Heart left ventricle (tissue), 16 donors: ENCODE measurements at regions not wholly inside any gene's neighbourhood (a gene's known extent, or its start where the extent isn't known, plus 50 kb on each side); places are given as distances from the start of the nearest gene placed in this dataset.

Experiments
- ATAC-seq, 4 donors: fragments of 200-7000 bp; cut with Tn5 transposase; one replicate each; pipeline ENCODE4 v1.9.1; 2020 to 2022; ENCODE audit warnings: moderate library complexity in 4 of 4, mild to moderate bottlenecking in 3 of 4, moderate number of reproducible peaks in 1 of 4
- DNase-seq, 5 donors: peaks; one replicate each; pipeline ENCODE4 v3.0.0-alpha.2; 2020
- H3K27ac ChIP-seq, 12 donors: fragments of 200-600 bp; sonication (generic) in 4 of 12; one replicate each; pipeline versions ENCODE4 v1.5.0 to v1.8.0; 2016 to 2022; ENCODE audit warnings: mild to moderate bottlenecking in 2 of 12
- H3K27me3 ChIP-seq, 9 donors: fragments of 200-600 bp; sonication (generic) in 2 of 9; one replicate each; pipeline versions ENCODE4 v1.5.1 to v1.8.0; 2016 to 2022; ENCODE audit warnings: mild to moderate bottlenecking in 3 of 9
- H3K36me3 ChIP-seq, 9 donors: fragments of 200-600 bp; sonication (generic) in 2 of 9; one replicate each; pipeline versions ENCODE4 v1.5.0 to v1.8.0; 2018 to 2022; ENCODE audit warnings: mild to moderate bottlenecking in 2 of 9
- H3K4me1 ChIP-seq, 12 donors: fragments of 200-600 bp; sonication (generic) in 4 of 12; one replicate each; pipeline versions ENCODE4 v1.5.0 to v1.8.0; 2016 to 2022; ENCODE audit warnings: mild to moderate bottlenecking in 3 of 12
- H3K4me3 ChIP-seq, 12 donors: fragments of 200-600 bp; sonication (generic) in 4 of 12; one replicate each; pipeline versions ENCODE4 v1.5.0 to v1.8.0; 2017 to 2022; ENCODE audit warnings: mild to moderate bottlenecking in 9 of 12, moderate library complexity in 4 of 12
- H3K9me3 ChIP-seq, 12 donors: fragments of 200-600 bp; sonication (generic) in 4 of 12; one replicate each; pipeline versions ENCODE4 v1.5.0 to v1.8.0; 2016 to 2022; ENCODE audit warnings: mild to moderate bottlenecking in 1 of 12
- CTCF ChIP-seq, 12 donors: fragments of 200-600 bp; sonication (generic) in 4 of 12; IDR thresholded peaks; one replicate each; pipeline versions ENCODE4 v1.5.0 to v1.8.0; 2018 to 2022; ENCODE audit warnings: antibody characterized with exemption in 12 of 12, mild to moderate bottlenecking in 5 of 12
- POLR2A ChIP-seq, 2 donors: fragments of 450-650 bp; IDR thresholded peaks; one replicate each; pipeline ENCODE4 v1.6.1; 2017; ENCODE audit warnings: antibody characterized with exemption in 2 of 2, mild to moderate bottlenecking in 2 of 2, moderate library complexity in 2 of 2
- WGBS, 4 donors: extraction: QIAGEN DNeasy Blood & Tissue Kit in 2 of 4; methylation state at CpG; one replicate each; pipeline versions ENCODE4 v1.1.5 to v1.1.7; 2013 to 2018; 5-methylcytosine and 5-hydroxymethylcytosine counted together
- intact Hi-C, 10 donors: fragments of 100-400 bp; cut with DNase I; formaldehyde crosslinking; loops; one replicate each; pipeline versions ENCODE4 v1.11.1 to v1.14.2; 2022
- donor health status: ischemic (EF 13 %, LVEDD 7.1; RV severe dilation, severe dysfunction).
- donor health status: healthy with polysubstance abuse.
- donor health status: DM: no; HTN: yes; CAD: no.
- donor health status: DM: no; HTN: no; CAD: no.
- donor health status: ischemic (EF 25% LVEDD 6.9; RV normal size, moderate dysfunction).
- donor health status: ischemic (EF 25% LVEDD 5.7; RV mildly dilated, moderate dysfunction).
- donor health status: healthy.
- donor health status: DM: yes; HTN: yes; CAD: no.
- donor health status: ischemic (EF 35%, LVEDD 5.7; RV mildly dilated, moderate dysfunction).
- donor health status: nonischemic (EF 11% LVEDD 7.7; RV severe dilation, severe dysfunction).
- donor health status: DM: yes; HTN: yes; CAD: no.
- donor health status: PGD.
- donor health status: ischemic (EF 29% LVEDD 5.4; RV normal size, mild dysfunction).
- donor health status: nonischemic (EF 23%, LVEDD 6.1; RV moderate dilation, normal function).

- Histone ChIP-seq H3K9me3 (no peaks in the 10 kb centered on the region), H3K27me3 (no peaks in the 10 kb centered on the region), H3K4me3 (no peak overlapping the region), H3K4me1 (no peaks in the 10 kb centered on the region), H3K27ac (no peak overlapping the region), H3K36me3 (no peaks in the 10 kb centered on the region)
- WGBS, 4 donors = 90 to 100% (median 94%) methylated on average over 1 of the region's 1 CpG
- intact Hi-C loops = no loop called here
- no peak for TF ChIP-seq CTCF (IDR thresholded peaks at IDR 0.05)
- no peak for TF ChIP-seq POLR2A (IDR thresholded peaks at IDR 0.05)
- DNase-seq = no peak
- no peak for ATAC-seq
Measured at GRCh38 chr11:128259816-128260215, 327.5 kb downstream of the ETS1 start.

GRCh38 chr11:128254941-128255340, 332.4 kb downstream of the ETS1 start:
- no peaks in the 10 kb centered on the region for H3K9me3 ChIP-seq
- no peaks in the 10 kb centered on the region for H3K36me3 ChIP-seq
- ATAC-seq (no peak), DNase-seq (no peak)
- TF ChIP-seq POLR2A (IDR thresholded peaks at IDR 0.05) = no peak
- no peak for TF ChIP-seq CTCF (IDR thresholded peaks at IDR 0.05)
- no peaks in the 10 kb centered on the region for H3K4me1 ChIP-seq
- no peak overlapping the region for H3K4me3 ChIP-seq
- H3K27ac ChIP-seq = no peak overlapping the region
- no peaks in the 10 kb centered on the region for H3K27me3 ChIP-seq
- intact Hi-C loops = no loop called here

GRCh38 chr11:128251140-128251539, 336.2 kb downstream of the ETS1 start:
- Histone ChIP-seq H3K4me3 (no peak overlapping the region), H3K4me1 (peaks cover 0 to 6% (median 0%) of the 10 kb centered on the region in 12 donors), H3K27ac (no peak overlapping the region), H3K27me3 (no peaks in the 10 kb centered on the region), H3K36me3 (no peaks in the 10 kb centered on the region), H3K9me3 (no peaks in the 10 kb centered on the region)
- TF ChIP-seq CTCF (IDR thresholded peaks at IDR 0.05) (no peak), POLR2A (IDR thresholded peaks at IDR 0.05) (no peak)
- DNase-seq (no peak), ATAC-seq (no peak)
- 83 to 94% (median 90%) methylated on average over 2 of the region's 2 CpGs for WGBS, 4 donors
- intact Hi-C loops = no loop called here

- DNase-seq = no peak
- no peak for ATAC-seq
- peaks cover 0 to 6% (median 0%) of the 10 kb centered on the region in 12 donors for H3K4me1 ChIP-seq
- H3K9me3 ChIP-seq = no peaks in the 10 kb centered on the region
- 84 to 96% (median 94%) methylated on average over 2 of the region's 2 CpGs for WGBS, 4 donors
- TF ChIP-seq POLR2A (IDR thresholded peaks at IDR 0.05) = no peak
- no peak for TF ChIP-seq CTCF (IDR thresholded peaks at IDR 0.05)
- H3K27ac ChIP-seq = no peak overlapping the region
- no peaks in the 10 kb centered on the region for H3K27me3 ChIP-seq
- no peaks in the 10 kb centered on the region for H3K36me3 ChIP-seq
- no peak overlapping the region for H3K4me3 ChIP-seq
- intact Hi-C loops = no loop called here
Measured at GRCh38 chr11:128250482-128250881, 336.9 kb downstream of the ETS1 start.
